Left forelimb (tissue), 1 donor: ENCODE measurements at regions not wholly inside any gene's neighbourhood (a gene's known extent, or its start where the extent isn't known, plus 50 kb on each side); places are given as distances from the start of the nearest gene placed in this dataset.

Experiments used
- DNase-seq: peaks from one replicate; pipeline ENCODE4 v3.0.0-alpha.2; 2018; ENCODE audit warnings: low spot score

- DNase-seq, result no peak
Measured at GRCh38 chr5:8473827-8474568, 605.0 kb downstream of the MTRR start.

- no peak for DNase-seq
Measured at GRCh38 chr5:8474569-8474930, 605.6 kb downstream of the MTRR start.

DNA sequence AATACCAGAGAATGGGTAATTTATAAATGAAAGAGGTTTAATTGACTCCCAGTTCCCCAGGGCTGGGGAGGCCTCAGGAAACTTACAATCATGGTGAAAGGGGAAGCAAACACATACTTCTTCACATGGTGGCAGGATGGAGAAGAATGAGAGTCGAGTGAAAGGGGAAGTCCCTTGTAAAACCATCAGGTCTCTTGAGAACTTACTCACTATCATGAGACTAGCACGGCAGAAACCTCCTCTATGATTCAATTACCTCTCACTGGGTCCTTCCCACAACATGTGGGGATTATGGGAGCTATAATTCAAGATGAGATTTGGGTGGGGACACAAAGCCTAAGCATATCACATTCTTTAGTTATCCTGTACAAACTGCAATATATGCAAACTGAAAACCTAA, 609.4 kb downstream of the MTRR start:
- no peak for DNase-seq

DNA sequence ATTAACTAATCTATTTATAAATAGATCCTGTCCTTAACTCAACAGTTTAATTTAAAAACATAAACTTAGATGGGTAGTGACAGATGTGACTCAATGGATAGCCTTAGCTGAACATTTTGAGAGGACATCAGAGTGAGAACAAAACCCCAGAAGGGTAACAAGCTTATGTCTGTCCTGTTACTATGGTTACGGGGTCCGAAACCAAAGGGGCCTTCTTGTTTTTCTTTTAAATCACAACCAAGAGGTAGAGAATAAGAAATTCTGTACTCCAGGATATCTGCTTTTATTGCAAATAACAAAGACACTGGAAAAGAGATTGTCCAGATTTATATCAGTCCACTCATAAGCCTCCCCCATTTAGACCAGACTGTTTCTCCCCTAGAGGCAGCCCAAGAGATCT, 612.1 kb downstream of the MTRR start:
- no peak for DNase-seq

GRCh38 chr5:8491254-8491653, 622.3 kb downstream of the MTRR start:
- no peak for DNase-seq

GRCh38 chr5:8493176-8493575, 624.2 kb downstream of the MTRR start:
- no peak for DNase-seq

DNA sequence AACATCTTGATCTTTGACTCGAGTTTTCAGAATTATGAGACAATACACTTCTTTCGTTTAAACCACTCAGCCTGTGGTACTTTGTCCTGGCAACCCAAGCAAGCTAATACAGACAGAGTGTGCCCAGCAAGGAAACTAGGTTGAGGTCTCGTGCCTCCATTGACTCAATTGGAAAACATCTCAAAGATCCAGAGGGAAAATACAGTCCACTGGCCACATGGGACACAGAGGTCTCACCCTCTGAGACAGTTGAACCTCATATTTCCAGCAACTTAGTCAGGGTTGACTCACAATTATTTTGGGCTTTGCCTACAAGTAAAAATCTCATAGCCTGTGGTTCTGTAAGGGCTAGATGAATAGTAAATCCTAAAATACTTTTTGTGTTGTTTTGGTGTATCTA, 631.5 kb downstream of the MTRR start:
- DNase-seq, result no peak

DNA sequence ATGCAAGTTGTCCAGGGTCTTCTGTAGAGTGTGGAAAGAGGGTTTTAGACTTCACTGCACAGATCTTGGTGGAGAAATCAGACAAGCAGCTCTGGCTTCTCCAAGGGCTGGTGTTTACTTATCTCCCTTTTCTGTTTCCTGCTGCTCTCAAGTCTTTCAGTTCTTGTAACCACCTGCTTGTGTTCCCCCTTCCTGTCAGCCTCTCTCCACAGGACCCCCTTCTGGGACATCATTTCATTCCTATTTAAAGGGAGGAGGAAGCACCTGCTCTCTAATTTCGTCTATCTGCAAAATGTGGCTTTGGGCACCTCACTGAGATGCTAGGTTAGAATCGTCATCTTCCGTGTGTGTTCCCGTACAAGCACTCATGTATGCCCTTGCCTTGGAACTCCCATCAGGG, 636.2 kb downstream of the MTRR start:
- DNase-seq, result no peak

DNA sequence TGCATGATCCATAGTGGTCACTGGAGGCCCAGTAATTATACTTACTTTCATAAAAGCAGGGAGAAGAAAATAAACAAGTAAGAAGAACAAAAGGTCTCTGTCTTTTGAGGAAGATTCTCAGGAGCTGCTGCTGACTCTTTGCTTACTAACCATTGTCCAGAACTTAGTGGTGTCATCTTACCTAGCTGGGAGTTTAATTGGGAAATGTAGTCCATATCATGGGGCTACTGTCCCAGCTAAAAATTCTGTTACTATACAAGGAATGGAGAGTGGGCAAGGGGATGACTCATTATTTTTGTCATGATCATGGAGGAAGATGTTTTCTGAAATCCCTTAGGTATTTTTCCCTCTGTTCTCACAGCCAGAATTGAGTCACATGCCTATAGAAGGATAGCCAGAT, 639.3 kb downstream of the MTRR start:
- DNase-seq, result no peak

DNA sequence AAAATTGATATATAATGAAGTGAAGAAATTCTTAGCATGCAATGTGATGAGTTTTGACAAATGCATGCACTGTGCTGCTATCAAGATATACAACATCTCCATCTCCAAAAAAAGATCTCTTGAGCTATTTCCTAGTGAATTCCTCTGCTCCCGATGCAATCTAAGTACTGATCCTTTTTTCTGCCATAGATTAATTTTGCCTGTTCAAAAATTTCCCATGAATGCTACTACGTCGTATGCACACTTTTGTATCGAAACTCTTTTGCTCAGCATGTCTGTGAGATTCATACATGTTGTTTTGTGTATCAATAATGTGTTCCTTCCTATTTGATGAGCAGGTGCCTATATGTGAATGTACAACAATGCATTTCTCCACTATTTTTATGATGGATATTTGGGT, 647.4 kb downstream of the MTRR start:
- no peak for DNase-seq

DNA sequence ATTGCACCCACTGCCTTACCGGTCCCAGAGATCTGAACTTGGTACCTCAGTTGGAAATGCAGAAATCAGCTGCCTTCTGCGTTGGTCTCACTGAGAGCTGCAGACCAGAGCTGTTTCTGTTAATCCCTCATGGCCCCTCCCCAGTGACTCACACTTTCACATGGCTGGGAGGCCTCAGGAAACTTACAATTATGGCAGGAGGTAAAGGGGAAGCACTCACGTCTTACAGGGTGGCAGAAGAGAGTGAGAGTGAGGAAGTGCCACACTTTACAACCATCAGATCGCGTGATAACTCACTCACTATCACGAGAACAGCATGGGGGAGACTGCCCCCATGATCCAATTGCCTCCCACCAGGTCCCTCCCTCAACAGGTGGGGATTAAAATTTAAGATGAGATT, 648.5 kb downstream of the MTRR start:
- DNase-seq, result no peak

DNA sequence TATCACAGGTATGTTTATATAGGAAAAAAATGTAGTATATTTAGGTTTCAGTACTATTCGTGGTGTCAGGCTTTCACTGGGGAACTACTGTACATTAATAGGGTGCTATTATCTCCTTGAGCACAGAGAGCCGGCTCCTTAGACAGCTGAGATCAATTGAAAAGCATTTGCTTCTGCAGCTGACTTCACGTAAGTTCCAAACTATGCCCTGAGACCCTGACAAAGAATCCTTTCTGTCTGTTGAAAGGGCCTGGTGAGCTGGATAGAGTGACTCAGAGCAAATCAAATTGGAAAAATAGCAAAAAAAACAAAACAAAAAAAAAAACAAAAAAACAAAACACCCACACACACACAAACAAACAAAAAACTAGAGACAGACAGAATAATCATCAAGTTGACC, 652.0 kb downstream of the MTRR start:
- no peak for DNase-seq

DNA sequence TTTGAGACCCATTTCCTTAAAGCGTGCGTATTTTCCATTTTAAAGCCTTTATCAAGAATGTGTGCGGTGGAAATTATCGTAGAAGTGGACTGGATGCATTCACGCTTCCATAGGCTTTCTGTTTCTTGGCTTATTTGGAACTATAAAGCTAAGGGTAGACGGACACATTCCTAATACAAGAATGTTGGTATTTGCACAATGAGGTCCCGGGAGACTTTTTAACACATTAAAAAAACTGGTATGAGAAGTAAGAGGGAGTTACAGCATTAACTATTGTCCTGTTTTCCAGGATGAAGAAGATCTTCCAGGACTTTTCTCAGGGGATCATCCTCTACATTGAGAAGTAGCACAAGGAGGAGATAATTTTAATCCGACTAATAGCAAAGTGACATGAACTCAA, 653.0 kb downstream of the MTRR start:
- DNase-seq, result no peak

DNA sequence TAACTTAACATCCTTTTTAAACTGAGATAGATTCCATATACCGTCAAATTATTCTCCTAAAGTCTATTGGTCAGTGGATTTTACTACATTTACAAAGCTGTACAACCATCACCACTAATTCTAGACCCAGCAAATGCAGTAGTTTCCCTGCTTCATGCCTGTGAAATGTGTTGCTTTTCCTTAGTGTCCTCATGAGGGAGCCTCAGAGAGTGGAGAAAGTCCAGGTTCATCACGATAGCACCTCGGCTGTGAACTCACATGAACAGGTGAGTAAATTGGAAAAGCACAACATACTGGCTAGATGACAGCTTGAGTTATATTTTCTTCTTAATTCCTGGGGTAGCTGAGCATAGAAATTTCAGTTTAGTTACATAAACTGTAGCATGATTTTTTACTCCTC, 653.7 kb downstream of the MTRR start:
- no peak for DNase-seq

DNA sequence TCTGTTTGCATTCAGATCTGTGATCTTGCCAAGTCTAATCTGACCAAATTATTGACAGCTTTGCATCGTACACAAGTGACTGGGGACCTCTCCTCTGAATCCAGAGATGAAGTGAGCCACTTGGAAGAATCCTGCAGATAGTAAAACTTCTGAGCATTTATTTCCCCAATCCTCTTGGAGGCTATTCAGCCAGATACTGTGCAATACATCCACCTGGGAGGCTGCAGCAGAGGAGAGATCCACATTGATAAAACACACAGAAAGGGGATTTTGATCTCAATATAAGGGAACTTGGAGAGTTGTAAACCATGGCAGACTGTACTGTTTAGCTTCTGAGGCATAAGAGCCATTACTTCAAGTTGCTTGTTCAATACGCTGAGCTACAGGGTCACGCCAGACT, 654.6 kb downstream of the MTRR start:
- no peak for DNase-seq

DNA sequence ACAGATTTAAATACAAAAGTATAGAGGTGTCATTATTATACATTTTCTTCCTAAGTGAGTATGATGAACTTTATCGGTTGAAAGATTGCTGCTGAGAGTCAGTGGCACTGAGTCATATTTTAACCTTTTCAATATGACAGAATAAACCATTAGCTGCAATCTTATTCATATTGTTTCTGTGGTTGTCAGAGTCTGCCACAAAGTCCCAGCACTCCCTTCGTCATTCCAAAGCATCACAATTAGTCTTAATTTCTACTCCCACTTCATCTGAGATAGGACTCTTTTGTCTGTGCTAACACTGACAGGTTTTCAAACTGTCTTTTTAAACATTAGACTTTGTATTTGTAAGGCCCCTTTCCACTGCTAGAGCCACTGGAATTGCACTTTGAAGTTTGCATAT, 656.9 kb downstream of the MTRR start:
- no peak for DNase-seq

DNA sequence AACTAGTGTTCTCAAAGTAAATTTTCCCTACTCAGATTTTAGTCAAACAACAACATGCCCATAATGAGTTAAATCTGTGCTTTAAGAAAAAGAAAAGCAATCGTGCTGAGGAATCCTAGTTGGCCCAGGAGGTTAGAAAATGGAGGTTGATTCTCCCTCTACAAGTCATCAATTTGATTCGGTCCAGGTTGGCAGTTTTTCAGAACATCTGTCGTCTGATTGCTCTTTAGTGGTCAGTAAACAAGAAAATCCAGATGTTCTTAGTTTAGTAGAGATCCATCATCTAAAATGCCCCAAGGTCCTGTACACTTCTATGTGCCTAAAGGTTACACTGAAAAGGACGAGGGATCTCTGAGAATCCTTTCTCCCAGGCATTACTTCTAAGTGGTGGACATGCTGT, 659.2 kb downstream of the MTRR start:
- DNase-seq, result no peak

DNA sequence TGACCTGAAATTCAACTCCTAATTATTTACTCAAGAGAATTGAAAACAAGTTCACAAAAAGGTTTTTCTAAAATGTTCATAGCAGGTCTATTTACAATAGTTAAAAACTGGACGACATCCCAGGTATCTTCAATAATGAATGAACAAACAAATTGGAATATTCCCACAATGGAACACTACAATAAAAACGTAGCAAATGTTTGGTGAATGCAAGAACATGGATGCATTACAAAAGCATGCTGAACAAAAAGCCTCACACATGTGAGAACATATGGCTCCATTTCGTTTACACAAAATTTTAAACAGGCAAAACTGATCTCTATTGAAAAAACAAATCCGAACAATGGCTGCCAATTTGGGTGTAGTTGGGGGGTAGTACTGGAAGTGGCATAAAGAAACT, 669.9 kb downstream of the MTRR start:
- no peak for DNase-seq

- DNase-seq, result no peak
Measured at GRCh38 chr5:8540317-8540716, 671.4 kb downstream of the MTRR start.

DNA sequence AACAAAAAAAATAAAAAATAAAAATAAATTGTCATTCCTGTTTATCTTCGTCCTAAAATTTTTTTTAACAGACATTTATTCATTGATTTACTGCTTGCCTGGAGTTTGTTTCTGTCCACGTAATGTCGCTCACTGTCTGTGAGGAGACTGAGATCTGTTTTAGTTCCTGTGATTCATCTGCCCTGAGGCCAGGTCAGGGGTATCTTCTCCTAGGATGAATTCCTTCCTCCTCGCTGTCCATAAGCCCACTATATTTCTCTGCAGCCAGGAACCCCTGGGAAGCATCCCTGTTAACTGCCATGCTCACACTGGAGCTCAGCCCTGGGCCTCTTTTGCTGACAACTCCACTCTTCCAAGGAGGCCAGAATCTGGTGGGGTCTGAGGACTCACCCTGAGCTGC, 682.0 kb downstream of the MTRR start:
- DNase-seq, result no peak

DNA sequence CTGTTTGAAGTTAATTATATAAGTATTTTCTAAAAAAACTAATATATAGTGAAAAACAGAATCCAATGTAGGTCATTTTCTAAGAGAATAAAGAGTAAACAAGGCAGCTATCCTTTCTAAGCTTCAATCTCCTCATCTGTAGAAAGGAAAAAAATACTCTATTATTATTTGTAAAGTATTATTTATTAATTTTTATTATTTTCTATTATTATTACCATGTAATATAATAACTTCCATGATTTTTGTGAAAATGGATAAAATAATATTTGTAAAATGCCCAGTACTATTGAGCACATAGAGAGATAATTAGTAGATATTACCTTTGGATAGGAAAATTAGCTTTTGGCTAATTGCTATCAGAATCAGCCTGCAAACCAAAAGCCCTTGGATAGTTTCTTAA, 684.4 kb downstream of the MTRR start:
- DNase-seq, result no peak

DNA sequence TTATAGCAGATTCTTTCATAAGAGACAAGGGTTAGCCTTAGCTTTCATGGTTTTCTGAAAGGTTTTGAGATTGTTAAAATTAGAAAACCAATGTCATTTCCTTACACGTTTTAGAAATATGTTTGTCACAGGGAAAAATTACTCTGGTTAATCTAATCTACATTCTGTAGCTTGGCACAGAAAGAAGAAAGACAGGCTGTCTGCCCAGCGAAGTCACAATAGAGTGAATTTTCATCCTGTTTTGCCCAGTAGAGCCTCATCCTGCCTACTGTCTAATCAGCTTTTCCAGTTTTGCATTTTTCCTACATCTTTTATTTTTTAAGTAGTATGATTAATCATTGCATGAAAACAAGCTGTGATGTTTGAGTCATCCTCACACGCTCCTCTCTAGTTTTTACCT, 688.8 kb downstream of the MTRR start:
- DNase-seq, result no peak

DNA sequence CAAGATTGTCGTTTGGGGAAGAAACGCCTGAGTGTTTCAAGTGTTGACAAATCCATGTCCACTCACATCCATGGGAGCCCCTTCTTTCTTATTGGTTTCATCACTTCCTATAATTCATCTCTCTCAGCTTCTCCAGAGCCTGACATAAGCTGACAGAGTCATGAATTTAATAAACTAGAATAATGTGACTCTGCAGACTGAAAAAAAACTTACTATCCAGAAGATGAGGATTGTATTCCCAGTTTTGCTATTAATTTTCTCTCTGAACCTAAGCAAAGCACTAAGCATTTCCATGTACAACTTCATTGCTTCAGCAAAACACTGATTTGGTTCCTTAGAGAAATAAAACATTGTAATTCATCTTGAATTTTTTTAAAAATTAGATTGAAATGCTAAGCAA, 691.8 kb downstream of the MTRR start:
- no peak for DNase-seq

DNA sequence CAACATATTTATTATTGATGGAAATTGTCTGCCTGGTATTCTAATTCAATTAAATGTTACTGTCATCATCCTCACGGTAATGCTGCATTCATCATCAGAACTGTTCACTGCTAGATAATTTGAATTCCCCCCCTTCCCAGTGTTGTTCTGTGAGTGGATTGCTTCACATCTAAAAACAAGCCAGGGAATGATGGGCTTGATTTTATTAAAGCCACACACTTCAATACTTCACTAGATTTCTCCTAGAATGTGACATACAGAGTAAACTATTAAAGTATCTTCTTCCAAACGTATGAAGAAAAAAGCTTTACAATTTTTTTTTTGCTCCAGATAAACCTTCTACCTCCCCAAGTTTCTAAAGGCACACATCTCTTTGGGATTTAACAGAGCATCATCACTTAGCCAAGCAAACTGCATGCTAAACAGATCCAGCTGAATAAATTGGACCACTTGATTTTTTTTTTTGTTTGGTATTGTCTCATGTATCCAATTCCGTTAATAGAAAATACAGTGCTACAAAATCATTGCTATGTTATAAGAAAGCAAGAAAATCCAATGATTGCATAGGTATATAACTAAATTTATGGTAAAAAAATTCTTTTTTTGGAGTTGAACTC, 692.4 kb downstream of the MTRR start:
- no peak for DNase-seq
